Brain pericyte (primary cell): ENCODE measurements at regions not wholly inside any gene's neighbourhood (a gene's known extent, or its start where the extent isn't known, plus 50 kb on each side); places are given as distances from the start of the nearest gene placed in this dataset.

Source experiments
- DNase-seq: peaks from one replicate; pipeline ENCODE4 v3.0.0-alpha.2; 2012; ENCODE audit warnings: low read depth, low spot score

GRCh38 chr13:111862836-111863815 is 203.8 kb upstream of the SOX1 start:
- no peak for DNase-seq

- DNase-seq: no peak
Observed at GRCh38 chr13:111864566-111864965, 202.4 kb upstream of the SOX1 start.

- no peak for DNase-seq
Observed at GRCh38 chr13:111865046-111865445, 201.9 kb upstream of the SOX1 start.

- DNase-seq: no peak
Observed at GRCh38 chr13:111865826-111866225, 201.1 kb upstream of the SOX1 start.

- DNase-seq: no peak
Observed at GRCh38 chr13:111866731-111867245, 200.2 kb upstream of the SOX1 start.

GRCh38 chr13:111867657-111868056 is 199.3 kb upstream of the SOX1 start:
- DNase-seq: no peak

- DNase-seq: no peak
Observed at GRCh38 chr13:111868716-111869115, 198.2 kb upstream of the SOX1 start.

GRCh38 chr13:111872475-111873150 is 194.3 kb upstream of the SOX1 start:
- no peak for DNase-seq

GRCh38 chr13:111873676-111874178 is 193.2 kb upstream of the SOX1 start:
- DNase-seq: no peak

- no peak for DNase-seq
Observed at GRCh38 chr13:111874981-111875380, 192.0 kb upstream of the SOX1 start.

GRCh38 chr13:111875915-111876314 is 191.0 kb upstream of the SOX1 start:
- DNase-seq: no peak

- no peak for DNase-seq
Observed at GRCh38 chr13:111876506-111876905, 190.4 kb upstream of the SOX1 start.

- DNase-seq: no peak
Observed at GRCh38 chr13:111877906-111878305, 189.0 kb upstream of the SOX1 start.

GRCh38 chr13:111879719-111880118 is 187.2 kb upstream of the SOX1 start:
- DNase-seq: no peak

- no peak for DNase-seq
Observed at GRCh38 chr13:111880185-111880584, 186.8 kb upstream of the SOX1 start.

- no peak for DNase-seq
Observed at GRCh38 chr13:111881700-111882099, 185.2 kb upstream of the SOX1 start.

GRCh38 chr13:111882351-111882750 is 184.6 kb upstream of the SOX1 start:
- no peak for DNase-seq

GRCh38 chr13:111883571-111884343 is 183.2 kb upstream of the SOX1 start:
- DNase-seq: no peak

- no peak for DNase-seq
Observed at GRCh38 chr13:111886217-111886945, 180.6 kb upstream of the SOX1 start.

- peak; percentile 47 for DNase-seq
Observed at GRCh38 chr13:111893071-111893606, 173.8 kb upstream of the SOX1 start.
